Body of pancreas (tissue), 4 donors: ENCODE measurements at regions not wholly inside any gene's neighbourhood (a gene's known extent, or its start where the extent isn't known, plus 50 kb on each side); places are given as distances from the start of the nearest gene placed in this dataset.
"Not testable (repeated sequence)": the region's sequence is repeated elsewhere in the genome, so short reads cannot be mapped to it uniquely, and the experiment has no call there.

Source experiments
- ATAC-seq: fragments of 150-250 bp; one replicate; pipeline ENCODE4 v1.9.1; 2016
- DNase-seq, 4 donors: peaks; one replicate each; pipeline ENCODE4 v3.0.0-alpha.2; 2019
- H3K27ac ChIP-seq, 4 donors: fragments of 200-600 bp; sonication (generic); 1 replicate in 3 of 4; 2 replicates in 1 of 4; pipeline versions ENCODE4 v1.5.1 to v1.6.1; 2016 to 2019; ENCODE audit warnings: mild to moderate bottlenecking in 1 of 4, mixed read lengths in 1 of 4, moderate library complexity in 1 of 4
- H3K27me3 ChIP-seq, 2 donors: fragments of 200-600 bp; sonication (generic); one replicate each; pipeline ENCODE4 v1.6.0; 2016; ENCODE audit warnings: mild to moderate bottlenecking in 1 of 2
- H3K36me3 ChIP-seq, 2 donors: fragments of 200-600 bp; sonication (generic); replicated peaks in 1 of 2; 2 replicates each; pipeline ENCODE4 v1.5.1; 2016; ENCODE audit warnings: low read depth in 2 of 2; ENCODE audit not compliant: insufficient read depth in 1 of 2
- H3K4me1 ChIP-seq: fragments of 200-600 bp; sonication (generic); one replicate; pipeline ENCODE4 v1.6.0; 2016
- H3K4me3 ChIP-seq, 2 donors: fragments of 200-600 bp; sonication (generic); 1 replicate in 1 of 2; 2 replicates in 1 of 2; pipeline ENCODE4 v1.5.1; 2016 to 2019
- H3K9me3 ChIP-seq, 3 donors: fragments of 200-600 bp; sonication (generic); 1 replicate in 2 of 3; 2 replicates in 1 of 3; pipeline ENCODE4 v1.5.1; 2016
- POLR2A ChIP-seq, 3 donors: fragments of 450-650 bp; IDR thresholded peaks; one replicate each; pipeline ENCODE4 v1.6.1; 2016; ENCODE audit warnings: antibody characterized with exemption in 3 of 3, mild to moderate bottlenecking in 2 of 3
- WGBS, 2 donors: methylation state at CpG; one replicate each; pipeline ENCODE4 v1.1.5; 2017; 5-methylcytosine and 5-hydroxymethylcytosine counted together
- intact Hi-C: fragments of 100-400 bp; cut with DNase I; formaldehyde crosslinking; loops from one replicate; pipeline ENCODE4 v1.15.1; 2023
- TF ChIP-seq, protein P1 (sequence below), 7 experiments: fragments of 450-650 bp in 4 of 7; fragments of 200-600 bp in 3 of 7; sonication (generic) in 3 of 7; IDR thresholded peaks; one replicate each; pipeline ENCODE4 v1.5.1; 2016 to 2019; ENCODE audit warnings: antibody characterized with exemption in 7 of 7

GRCh38 chr12:113537046-113537750, 65.5 kb upstream of the LHX5 start:
- intact Hi-C loops: no loop called here
- Histone ChIP-seq H3K9me3 (no peaks in the 10 kb centered on the region), H3K4me1 (no peaks in the 10 kb centered on the region), H3K27me3 (peaks cover 0 to 17% of the 10 kb centered on the region in 2 donors), H3K27ac (no peak overlapping the region), H3K36me3 (no peaks in the 10 kb centered on the region), H3K4me3 (no peak overlapping the region)
- no peak for DNase-seq
- TF ChIP-seq, protein P1, sequence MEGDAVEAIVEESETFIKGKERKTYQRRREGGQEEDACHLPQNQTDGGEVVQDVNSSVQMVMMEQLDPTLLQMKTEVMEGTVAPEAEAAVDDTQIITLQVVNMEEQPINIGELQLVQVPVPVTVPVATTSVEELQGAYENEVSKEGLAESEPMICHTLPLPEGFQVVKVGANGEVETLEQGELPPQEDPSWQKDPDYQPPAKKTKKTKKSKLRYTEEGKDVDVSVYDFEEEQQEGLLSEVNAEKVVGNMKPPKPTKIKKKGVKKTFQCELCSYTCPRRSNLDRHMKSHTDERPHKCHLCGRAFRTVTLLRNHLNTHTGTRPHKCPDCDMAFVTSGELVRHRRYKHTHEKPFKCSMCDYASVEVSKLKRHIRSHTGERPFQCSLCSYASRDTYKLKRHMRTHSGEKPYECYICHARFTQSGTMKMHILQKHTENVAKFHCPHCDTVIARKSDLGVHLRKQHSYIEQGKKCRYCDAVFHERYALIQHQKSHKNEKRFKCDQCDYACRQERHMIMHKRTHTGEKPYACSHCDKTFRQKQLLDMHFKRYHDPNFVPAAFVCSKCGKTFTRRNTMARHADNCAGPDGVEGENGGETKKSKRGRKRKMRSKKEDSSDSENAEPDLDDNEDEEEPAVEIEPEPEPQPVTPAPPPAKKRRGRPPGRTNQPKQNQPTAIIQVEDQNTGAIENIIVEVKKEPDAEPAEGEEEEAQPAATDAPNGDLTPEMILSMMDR (IDR thresholded peaks at IDR 0.05): no peak
- no peak for TF ChIP-seq POLR2A (IDR thresholded peaks at IDR 0.05)
- ATAC-seq: no peak
- 17 to 18% methylated on average over 11 of the region's 11 CpGs for WGBS, 2 donors

DNA sequence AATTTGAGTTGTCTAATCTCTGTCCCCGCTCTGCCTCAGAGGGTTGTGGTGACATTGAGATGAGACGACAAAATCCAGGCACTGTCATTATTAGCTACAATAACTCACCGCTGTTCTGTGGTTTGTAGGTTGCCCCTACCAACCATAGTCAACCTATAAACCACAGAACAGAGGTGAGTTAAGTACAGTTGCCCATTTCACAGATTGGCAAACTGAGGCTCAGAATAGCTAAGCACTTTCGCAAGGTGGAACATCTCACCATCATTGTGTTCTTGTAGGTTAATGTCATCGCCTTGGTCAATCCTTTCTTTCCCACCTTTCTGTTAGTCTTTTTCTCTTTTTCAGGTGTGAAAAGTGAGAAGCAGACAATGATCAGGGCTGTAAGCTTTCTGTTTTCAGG, 63.4 kb upstream of the LHX5 start:
- intact Hi-C loops: no loop called here
- 66 to 78% methylated on average over 5 of the region's 5 CpGs for WGBS, 2 donors
- peaks cover 0 to 17% of the 10 kb centered on the region in 2 donors for H3K27me3 ChIP-seq
- no peaks in the 10 kb centered on the region for H3K9me3 ChIP-seq
- H3K27ac ChIP-seq: no peak overlapping the region
- H3K4me1 ChIP-seq: no peaks in the 10 kb centered on the region
- no peak overlapping the region for H3K4me3 ChIP-seq
- ATAC-seq (no peak), DNase-seq (no peak)
- H3K36me3 ChIP-seq: no peaks in the 10 kb centered on the region
- TF ChIP-seq, protein P1 (IDR thresholded peaks at IDR 0.05): no peak
- no peak for TF ChIP-seq POLR2A (IDR thresholded peaks at IDR 0.05)

- Histone ChIP-seq H3K27ac (no peak overlapping the region), H3K9me3 (no peaks in the 10 kb centered on the region), H3K36me3 (no peaks in the 10 kb centered on the region), H3K27me3 (peaks cover 0 to 17% of the 10 kb centered on the region in 2 donors), H3K4me3 (no peak overlapping the region), H3K4me1 (no peaks in the 10 kb centered on the region)
- WGBS, 2 donors: 48 to 70% methylated on average over 6 of the region's 6 CpGs
- ATAC-seq (no peak), DNase-seq (no peak)
- intact Hi-C loops: no loop called here
- TF ChIP-seq, protein P1 (IDR thresholded peaks at IDR 0.05): no peak
- no peak for TF ChIP-seq POLR2A (IDR thresholded peaks at IDR 0.05)
Observed at GRCh38 chr12:113534555-113534954, 62.9 kb upstream of the LHX5 start.

DNA sequence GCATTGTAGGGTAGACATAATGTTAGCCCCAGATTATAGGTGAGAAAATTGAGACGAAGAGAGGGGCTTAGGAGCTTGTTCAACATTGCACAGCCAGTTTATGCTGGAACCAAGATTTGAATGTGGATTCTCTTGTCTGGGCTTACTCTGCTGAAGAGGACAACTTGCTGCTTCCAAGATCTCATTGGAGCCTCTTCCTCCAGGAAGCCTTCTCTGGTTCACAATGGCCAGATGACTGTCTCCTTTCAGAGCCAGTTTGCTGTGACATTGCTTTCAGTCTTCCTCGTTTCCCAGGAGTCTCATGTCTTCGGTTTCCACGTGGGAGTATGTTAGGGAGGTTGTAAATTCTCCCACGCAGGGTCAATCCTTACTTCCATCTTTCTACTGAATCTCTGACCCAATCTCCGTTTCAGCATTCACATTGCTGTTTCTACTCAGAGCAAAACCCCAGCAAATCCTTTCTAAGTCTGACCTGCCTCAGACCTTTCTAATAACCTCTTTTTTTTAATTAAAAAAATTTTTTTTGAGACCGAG, 62.2 kb upstream of the LHX5 start:
- WGBS, 2 donors: 44 to 46% methylated on average over 7 of the region's 7 CpGs
- ATAC-seq: no peak
- H3K27ac ChIP-seq: no peak overlapping the region
- H3K9me3 ChIP-seq: no peaks in the 10 kb centered on the region
- DNase-seq: no peak
- TF ChIP-seq, protein P1 (IDR thresholded peaks at IDR 0.05): no peak
- no peak for TF ChIP-seq POLR2A (IDR thresholded peaks at IDR 0.05)
- intact Hi-C loops: no loop called here
- H3K27me3 ChIP-seq: peaks cover 0 to 14% of the 10 kb centered on the region in 2 donors
- H3K4me1 ChIP-seq: no peaks in the 10 kb centered on the region
- H3K4me3 ChIP-seq: no peak overlapping the region
- H3K36me3 ChIP-seq: no peaks in the 10 kb centered on the region

DNA sequence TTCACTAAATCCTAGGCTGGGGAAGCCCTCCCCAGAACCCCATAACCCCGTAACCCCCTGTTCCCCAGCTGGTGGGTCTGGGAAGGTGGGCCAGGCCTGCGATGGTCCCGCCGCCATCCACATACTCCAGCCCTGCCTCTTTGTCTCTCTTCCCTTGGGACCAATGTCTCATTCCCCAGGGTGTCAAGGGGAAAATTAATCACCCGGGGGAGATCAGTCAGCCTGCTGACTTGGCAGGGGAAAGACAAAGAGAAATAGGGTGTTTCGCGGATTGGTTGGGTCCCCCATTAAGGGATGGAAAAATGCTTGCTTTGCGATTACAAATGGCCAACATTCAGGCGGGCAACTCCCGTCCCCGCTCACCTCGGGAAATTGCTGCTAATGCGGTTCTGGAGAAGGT, 60.6 kb upstream of the LHX5 start:
- TF ChIP-seq POLR2A (IDR thresholded peaks at IDR 0.05): no peak
- TF ChIP-seq, protein P1 (IDR thresholded peaks at IDR 0.05): no peak
- H3K27ac ChIP-seq: no peak overlapping the region
- DNase-seq (no peak), ATAC-seq (no peak)
- no peak overlapping the region for H3K4me3 ChIP-seq
- WGBS, 2 donors: 63 to 68% methylated on average over 11 to 13 of the region's 13 CpGs
- H3K27me3 ChIP-seq: peaks cover 0 to 9% of the 10 kb centered on the region in 2 donors
- no peaks in the 10 kb centered on the region for H3K4me1 ChIP-seq
- H3K9me3 ChIP-seq: no peaks in the 10 kb centered on the region
- intact Hi-C loops: no loop called here
- no peaks in the 10 kb centered on the region for H3K36me3 ChIP-seq

DNA sequence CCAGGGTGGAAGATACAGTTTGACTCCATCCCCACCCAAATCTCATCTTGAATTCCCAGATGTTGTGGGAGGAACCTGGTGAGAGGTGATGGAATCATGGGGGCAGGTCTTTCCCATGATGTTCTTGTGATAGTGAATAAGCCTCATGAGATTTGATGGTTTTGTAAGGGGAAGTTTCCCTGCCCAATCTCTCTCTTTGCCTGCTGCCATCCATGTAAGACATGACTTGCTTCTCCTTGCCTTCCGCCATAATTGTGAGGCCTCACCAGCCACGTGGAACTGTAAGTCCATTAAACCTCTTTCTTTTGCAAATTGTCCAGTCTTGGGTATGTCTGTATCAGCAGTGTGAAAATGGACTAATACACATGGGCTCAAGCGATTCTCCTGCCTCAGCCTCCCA, 59.4 kb upstream of the LHX5 start:
- WGBS, 2 donors: 78 to 84% methylated on average over 3 of the region's 3 CpGs
- H3K9me3 ChIP-seq, intact Hi-C loops, DNase-seq, ATAC-seq, H3K27me3 ChIP-seq, H3K36me3 ChIP-seq, H3K27ac ChIP-seq, H3K4me3 ChIP-seq, H3K4me1 ChIP-seq: not testable (repeated sequence)
